H1 (cell line): ENCODE measurements at regions not wholly inside any gene's neighbourhood (a gene's known extent, or its start where the extent isn't known, plus 50 kb on each side); places are given as distances from the start of the nearest gene placed in this dataset.
A peak's percentile ranks its signal among the peaks of the same experiment; 100 is the strongest.

Experiments used
- CTCF ChIA-PET: fragments of 300-600 bp; sonication (Branson Sonifier 250); formaldehyde crosslinking; loops from one replicate; lab custom pipeline; 2021; ENCODE audit not compliant: partially characterized antibody; lab: Charles Lee
- POLR2A ChIA-PET: fragments of 300-600 bp; sonication (Branson Sonifier 250); formaldehyde crosslinking; loops from one replicate; lab custom pipeline; 2021; ENCODE audit warnings: inconsistent platforms; ENCODE audit not compliant: partially characterized antibody; lab: Charles Lee
- DNase-seq, 2 experiments: peaks; one replicate each; pipeline versions ENCODE4 v3.0.0 to v3.0.0-alpha.2; 2010 to 2022; ENCODE audit warnings: low spot score in 2 of 2, low read depth in 1 of 2, mixed read lengths in 1 of 2
- FAIRE-seq: peaks from 2 replicates; lab custom pipeline; 2011; peaks lifted over from hg19 to GRCh38; lab: Jason Lieb, UNC
- H2AFZ ChIP-seq: 2 replicates; pipeline ENCODE4 v1.8.1; 2012; ENCODE audit warnings: low read length, inconsistent platforms
- H2AK5ac ChIP-seq: 2 replicates; pipeline ENCODE4 v1.6.1; 2013; ENCODE audit warnings: low read depth, low read length
- H2BK120ac ChIP-seq: replicated peaks from 2 replicates; pipeline ENCODE3; 2013; ENCODE audit warnings: low read depth, low read length, inconsistent platforms
- H2BK12ac ChIP-seq: 2 replicates; pipeline ENCODE4 v1.6.1; 2013; ENCODE audit warnings: low read depth, low read length
- H2BK15ac ChIP-seq: 2 replicates; pipeline ENCODE4 v1.6.1; 2013; ENCODE audit warnings: low read length
- H2BK20ac ChIP-seq: 2 replicates; pipeline ENCODE4 v1.6.1; 2013; ENCODE audit warnings: low read length
- H2BK5ac ChIP-seq: 2 replicates; pipeline ENCODE4 v1.6.1; 2013; ENCODE audit warnings: low read depth, low read length
- H3K14ac ChIP-seq: 2 replicates; pipeline ENCODE4 v1.6.1; 2013; ENCODE audit warnings: inconsistent platforms; ENCODE audit not compliant: insufficient read length
- H3K18ac ChIP-seq: 2 replicates; pipeline ENCODE4 v1.6.1; 2013; ENCODE audit warnings: low read length; ENCODE audit errors: extremely low read depth
- H3K23ac ChIP-seq: 2 replicates; pipeline ENCODE4 v1.6.1; 2013; ENCODE audit warnings: inconsistent platforms; ENCODE audit not compliant: insufficient read length
- H3K23me2 ChIP-seq: 2 replicates; pipeline ENCODE4 v1.6.1; 2013; ENCODE audit warnings: low read depth, low read length
- H3K27ac ChIP-seq: 2 replicates; pipeline ENCODE4 v1.6.1; 2011; ENCODE audit warnings: low read depth, low read length, inconsistent platforms
- H3K27me3 ChIP-seq, 4 experiments: replicated peaks in 1 of 4; 1 replicate in 1 of 4; 2 replicates in 3 of 4; pipeline versions ENCODE4 v1.6.1 to v1.8.1; 2011 to 2013; ENCODE audit warnings: low read length in 3 of 4, mild to moderate bottlenecking in 3 of 4, inconsistent platforms in 2 of 4, mixed read lengths in 2 of 4, moderate library complexity in 1 of 4; ENCODE audit not compliant: control insufficient read depth in 3 of 4, insufficient read depth in 3 of 4; ENCODE audit errors: extremely low read depth in 1 of 4
- H3K36me3 ChIP-seq, 4 experiments: 2 replicates each; pipeline versions ENCODE4 v1.6.1 to v1.8.1; 2011 to 2013; ENCODE audit warnings: mild to moderate bottlenecking in 4 of 4, low read length in 3 of 4, moderate library complexity in 2 of 4, control low read depth in 1 of 4, inconsistent platforms in 1 of 4; ENCODE audit not compliant: insufficient read depth in 4 of 4, control insufficient read depth in 2 of 4
- H3K4ac ChIP-seq: replicated peaks from 2 replicates; pipeline ENCODE3; 2013; ENCODE audit warnings: low read length, low read depth, mixed read lengths, inconsistent platforms; ENCODE audit not compliant: insufficient read length
- H3K4me1 ChIP-seq, 4 experiments: replicated peaks in 1 of 4; 1 replicate in 1 of 4; 2 replicates in 3 of 4; pipeline versions ENCODE4 v1.6.1 to v1.8.1; 2011 to 2013; ENCODE audit warnings: low read length in 3 of 4, inconsistent platforms in 2 of 4, mixed read lengths in 1 of 4; ENCODE audit not compliant: insufficient read depth in 4 of 4, control insufficient read depth in 3 of 4
- H3K4me2 ChIP-seq, 2 experiments: 2 replicates each; pipeline versions ENCODE4 v1.6.1 to v1.8.1; 2011 to 2013; ENCODE audit warnings: low read depth in 2 of 2, low read length in 2 of 2, control low read depth in 1 of 2, inconsistent platforms in 1 of 2, mild to moderate bottlenecking in 1 of 2; ENCODE audit not compliant: insufficient read depth in 1 of 2
- H3K4me3 ChIP-seq, 4 experiments: fragments of 200-600, 300-600 bp in 1 of 4; sonication (generic), shearing (Covaris generic), sonication (Bioruptor Twin) in 1 of 4; 2 replicates each; pipeline versions ENCODE4 v1.5.1 to v1.8.1; 2011 to 2016; ENCODE audit warnings: low read length in 4 of 4, low read depth in 3 of 4, control low read depth in 2 of 4, inconsistent platforms in 2 of 4, mild to moderate bottlenecking in 2 of 4, mixed read lengths in 1 of 4, moderate library complexity in 1 of 4; ENCODE audit not compliant: insufficient read depth in 2 of 4; ENCODE audit errors: extremely low read depth in 1 of 4
- H3K56ac ChIP-seq: replicated peaks from 2 replicates; pipeline ENCODE3; 2013; ENCODE audit warnings: low read depth, mild to moderate bottlenecking, mixed read lengths, low read length, inconsistent platforms; ENCODE audit not compliant: insufficient read length
- H3K79me1 ChIP-seq: 2 replicates; pipeline ENCODE4 v1.6.1; 2013; ENCODE audit warnings: low read depth, low read length, control low read depth
- H3K79me2 ChIP-seq, 2 experiments: 2 replicates each; pipeline versions ENCODE4 v1.6.1 to v1.8.1; 2012 to 2013; ENCODE audit warnings: low read length in 2 of 2, mild to moderate bottlenecking in 2 of 2, inconsistent platforms in 1 of 2; ENCODE audit not compliant: insufficient read depth in 2 of 2, control insufficient read depth in 1 of 2
- H3K9ac ChIP-seq, 4 experiments: replicated peaks in 1 of 4; 1 replicate in 1 of 4; 2 replicates in 3 of 4; pipeline versions ENCODE4 v1.6.1 to v1.8.1; 2011 to 2013; ENCODE audit warnings: low read depth in 3 of 4, low read length in 3 of 4, control low read depth in 2 of 4, mild to moderate bottlenecking in 2 of 4, moderate library complexity in 2 of 4, inconsistent platforms in 1 of 4; ENCODE audit errors: extremely low read depth in 1 of 4
- H3K9me3 ChIP-seq, 2 experiments: 2 replicates each; pipeline versions ENCODE4 v1.6.1 to v1.8.1; 2012 to 2013; ENCODE audit warnings: mild to moderate bottlenecking in 2 of 2, moderate library complexity in 2 of 2, control low read depth in 1 of 2, inconsistent platforms in 1 of 2, low read depth in 1 of 2, low read length in 1 of 2, mixed read lengths in 1 of 2; ENCODE audit not compliant: insufficient read depth in 2 of 2
- H4K20me1 ChIP-seq, 2 experiments: replicated peaks in 1 of 2; 2 replicates each; pipeline versions ENCODE3 to v1.8.1; 2011 to 2013; ENCODE audit warnings: inconsistent platforms in 2 of 2, low read length in 2 of 2, mild to moderate bottlenecking in 1 of 2; ENCODE audit not compliant: insufficient read depth in 2 of 2, control insufficient read depth in 1 of 2
- H4K5ac ChIP-seq: 2 replicates; pipeline ENCODE4 v1.6.1; 2013; ENCODE audit warnings: low read length, low read depth, mixed read lengths, inconsistent platforms; ENCODE audit not compliant: insufficient read length
- H4K8ac ChIP-seq: 2 replicates; pipeline ENCODE4 v1.8.0; 2013; ENCODE audit warnings: mild to moderate bottlenecking, moderate library complexity, low read length, inconsistent platforms; ENCODE audit not compliant: insufficient read depth; ENCODE audit errors: extremely low read depth
- H4K91ac ChIP-seq: replicated peaks from 2 replicates; pipeline ENCODE3; 2013; ENCODE audit warnings: low read length, mixed read lengths, inconsistent platforms; ENCODE audit not compliant: insufficient read length
- CBX8 ChIP-seq: fragments of 300-800, 300-1000 bp; sonication (generic); IDR thresholded peaks from 2 replicates; pipeline ENCODE4 v1.7.1; 2016; ENCODE audit warnings: low read depth, low read length, borderline replicate concordance
- CREB1 ChIP-seq: IDR thresholded peaks from 2 replicates; pipeline ENCODE4 v1.6.1; 2012; ENCODE audit warnings: inconsistent platforms
- CTBP2 ChIP-seq: IDR thresholded peaks from 2 replicates; pipeline ENCODE4 v1.7.0; 2011; ENCODE audit warnings: borderline replicate concordance, mild to moderate bottlenecking, moderate library complexity, mixed read lengths, low read length; ENCODE audit not compliant: insufficient read depth, insufficient read length
- CTCF ChIP-seq, 3 experiments: IDR thresholded peaks; 1 replicate in 2 of 3; 2 replicates in 1 of 3; pipeline versions ENCODE4 v1.5.1 to v1.6.1; 2011; ENCODE audit warnings: low read length in 3 of 3, mild to moderate bottlenecking in 3 of 3, inconsistent platforms in 2 of 3, low read depth in 1 of 3, moderate library complexity in 1 of 3; ENCODE audit not compliant: insufficient read depth in 1 of 3; ENCODE audit errors: control extremely low read depth in 1 of 3
- GABPA ChIP-seq: IDR thresholded peaks from 2 replicates; pipeline ENCODE4 v1.6.1; 2011; ENCODE audit warnings: mild to moderate bottlenecking, low read length, moderate library complexity, borderline replicate concordance; ENCODE audit not compliant: insufficient read depth
- JUND ChIP-seq: IDR thresholded peaks from 2 replicates; pipeline ENCODE4 v1.6.1; 2011; ENCODE audit warnings: mild to moderate bottlenecking, improper control_type of control experiment, low read length
- KDM5A ChIP-seq: fragments of 200-600 bp; IDR thresholded peaks from 2 replicates; pipeline ENCODE4 v1.7.1; 2012; ENCODE audit warnings: mild to moderate bottlenecking, low read length, inconsistent platforms, mixed read lengths
- POLR2AphosphoS5 ChIP-seq: IDR thresholded peaks from 2 replicates; pipeline ENCODE4 v1.6.1; 2011; ENCODE audit warnings: low read depth, low read length
- RFX5 ChIP-seq: IDR thresholded peaks from 2 replicates; pipeline ENCODE4 v1.6.1; 2011; ENCODE audit warnings: low read depth, low read length, improper control_type of control experiment, borderline replicate concordance
- SP2 ChIP-seq: IDR thresholded peaks from 2 replicates; pipeline ENCODE4 v1.6.1; 2012; ENCODE audit warnings: mild to moderate bottlenecking, low read length, inconsistent platforms
- TAF1 ChIP-seq: IDR thresholded peaks from 2 replicates; pipeline ENCODE4 v1.6.1; 2011; ENCODE audit warnings: mild to moderate bottlenecking, low read depth, low read length
- WGBS, 2 experiments: shearing (Covaris generic) in 1 of 2; methylation state at CpG; one replicate each; pipeline versions ENCODE4 v1.1.6 to v1.1.7; 2013 to 2015; ENCODE audit warnings: low lambda C conversion rate in 2 of 2, mixed read lengths in 2 of 2, inconsistent platforms in 1 of 2, low coverage in 1 of 2, missing lambda C conversion rate in 1 of 2; ENCODE audit not compliant: insufficient replicate concordance in 2 of 2, insufficient coverage in 1 of 2, insufficient read length in 1 of 2; ENCODE audit errors: extremely low coverage in 1 of 2, missing lambda C conversion rate in 1 of 2; 5-methylcytosine and 5-hydroxymethylcytosine counted together

DNA sequence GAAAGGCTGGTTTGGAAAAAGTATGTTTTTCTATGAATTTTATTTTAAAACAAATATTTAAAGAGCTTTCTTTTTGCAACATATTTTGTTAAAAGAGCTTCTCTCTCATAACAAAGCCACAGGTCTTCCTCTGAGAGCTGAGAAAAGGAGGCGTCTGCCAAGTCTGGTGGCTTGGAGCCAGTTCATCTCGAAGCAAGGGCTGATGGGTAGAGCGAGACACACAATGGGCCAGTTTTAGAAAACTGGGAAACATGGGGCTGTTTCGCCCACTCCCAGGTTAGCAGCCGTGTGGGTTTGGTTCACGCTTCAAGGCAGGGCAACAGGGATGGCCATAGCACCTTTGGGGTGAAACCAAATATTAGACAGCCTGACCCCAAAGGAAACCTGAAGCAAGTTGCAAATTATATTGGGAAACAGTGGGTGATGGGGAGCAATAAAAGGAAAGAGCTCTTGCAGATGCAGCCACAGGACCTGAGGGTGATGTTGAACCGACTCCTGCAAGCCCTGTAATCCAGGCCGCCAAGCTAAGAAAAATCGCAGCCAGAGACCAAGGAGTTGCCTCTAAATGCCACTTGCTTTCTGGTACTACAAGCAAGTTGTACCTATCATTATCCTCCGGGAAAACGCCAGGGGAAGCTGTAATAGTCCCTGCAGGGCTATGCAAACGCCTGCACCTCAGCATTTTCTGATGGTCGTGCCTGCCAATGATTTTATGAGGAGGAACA lies 88.4 kb upstream of the GALNT15 start:
- Histone ChIP-seq H4K20me1 (no peaks in the 10 kb centered on the region), H2AFZ (no peak overlapping the region), H3K27me3 (no peaks in the 10 kb centered on the region), H4K8ac (peak overlapping the region; percentile 35; the same call in 1 of the 2 replicates), H3K18ac (no peak overlapping the region), H2BK15ac (no peak overlapping the region), H2AK5ac (no peak overlapping the region), H4K5ac (no peak overlapping the region), H3K4me1 (no peaks in the 10 kb centered on the region), H2BK12ac (no peak overlapping the region), H3K4me3 (no peak overlapping the region), H3K14ac (no peak overlapping the region), H2BK120ac (no peak overlapping the region), H2BK5ac (no peak overlapping the region), H3K27ac (no peak overlapping the region), H3K9ac (no peak overlapping the region), H3K36me3 (no peaks in the 10 kb centered on the region), H3K9me3 (peaks cover 4 to 23% of the 10 kb centered on the region in 2 experiments; a peak in 3 of 4 replicates), H3K23me2 (peaks cover 6% of the 10 kb centered on the region; the same call in 1 of the 2 replicates), H3K79me1 (no peaks in the 10 kb centered on the region), H3K56ac (no peak overlapping the region), H3K4me2 (no peak overlapping the region), H3K4ac (no peak overlapping the region), H2BK20ac (no peak overlapping the region), H3K23ac (no peak overlapping the region), H3K79me2 (no peaks in the 10 kb centered on the region), H4K91ac (no peak overlapping the region)
- CTCF ChIA-PET = interaction anchor here (1.0 kb wide), 1 partner anchor 18 kb away, joined by 3 read pairs; no protein-coding TSS in a partner anchor
- POLR2A ChIA-PET = no interaction called here
- 81% methylated on average over 13 of the region's 13 CpGs; no CpG with 5 or more reads in 1 of the 2 experiments for WGBS, 2 experiments
- no peak for FAIRE-seq
- DNase-seq = no peak
- TF ChIP-seq SP2 = no peak
- TF ChIP-seq TAF1 = no peak
- no peak for TF ChIP-seq POLR2AphosphoS5
- TF ChIP-seq KDM5A = no peak
- no peak for TF ChIP-seq CTBP2
- no peak for TF ChIP-seq CTCF (IDR thresholded peaks at IDR 0.05; ENCODE audit: control extremely low read depth in 1 of 3, insufficient read depth in 1 of 3, low read depth in 1 of 3, low read length in 3 of 3)
- TF ChIP-seq GABPA = no peak
- no peak for TF ChIP-seq CREB1
- no peak for TF ChIP-seq RFX5
- no peak for TF ChIP-seq JUND
- no peak for TF ChIP-seq CBX8
